ENCODE measurements at regions not wholly inside any gene's neighbourhood (a gene's known extent, or its start where the extent isn't known, plus 50 kb on each side); places are given as distances from the start of the nearest gene placed in this dataset.
A peak's percentile ranks its signal among the peaks of the same experiment; 100 is the strongest.
"Not testable (repeated sequence)": the region's sequence is repeated elsewhere in the genome, so short reads cannot be mapped to it uniquely, and the experiment has no call there.

DNA sequence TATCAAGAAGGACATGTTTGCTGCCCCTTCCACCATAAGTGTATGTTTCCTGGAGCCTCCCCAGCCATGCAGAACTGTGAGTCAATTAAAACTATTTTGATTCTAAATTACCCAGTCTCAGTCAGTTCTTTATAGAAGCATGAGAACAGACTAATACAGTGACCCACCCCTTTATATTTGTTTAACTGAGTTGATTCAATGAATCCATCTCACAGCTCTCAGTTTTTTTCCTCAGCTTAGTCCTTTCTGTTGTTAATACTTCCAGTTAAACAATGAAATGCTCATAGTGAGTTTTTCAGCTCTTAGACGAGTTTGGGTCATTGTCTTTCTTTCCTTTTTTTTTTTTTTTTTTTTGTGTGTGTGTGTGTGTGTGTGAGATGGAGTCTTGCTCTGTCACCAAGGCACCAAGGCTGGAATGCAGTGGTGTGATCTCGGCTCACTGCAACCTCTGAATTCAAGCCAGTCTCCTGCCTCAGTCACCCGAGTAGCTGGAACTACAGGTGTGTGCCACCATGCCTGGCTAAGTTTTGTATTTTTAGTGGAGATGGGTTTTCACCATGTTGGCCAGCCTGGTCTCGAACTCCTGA lies 417.9 kb upstream of the ZNG1F start:
- H3K27me3 ChIP-seq; H3K9me3 ChIP-seq (replicated peaks); DNase-seq; H3K27ac ChIP-seq; H3K36me3 ChIP-seq; H3K4me1 ChIP-seq; H3K4me3 ChIP-seq: not testable (repeated sequence)

GRCh38 chr9:41565572-41565971 lies 376.5 kb upstream of the ZNG1F start:
- H3K9me3 ChIP-seq (replicated peaks); H3K27ac ChIP-seq; H3K4me3 ChIP-seq; H3K4me1 ChIP-seq; H3K27me3 ChIP-seq; H3K36me3 ChIP-seq: not testable (repeated sequence)
- DNase-seq = peak; percentile 5 to 18

Data from SJCRH30 (cell line).